Heart left ventricle (tissue), 16 donors: ENCODE measurements at regions not wholly inside any gene's neighbourhood (a gene's known extent, or its start where the extent isn't known, plus 50 kb on each side); places are given as distances from the start of the nearest gene placed in this dataset.
"Not testable (repeated sequence)": the region's sequence is repeated elsewhere in the genome, so short reads cannot be mapped to it uniquely, and the experiment has no call there.

Experiments
- ATAC-seq, 4 donors: fragments of 200-7000 bp; cut with Tn5 transposase; one replicate each; pipeline ENCODE4 v1.9.1; 2020 to 2022; ENCODE audit warnings: moderate library complexity in 4 of 4, mild to moderate bottlenecking in 3 of 4, moderate number of reproducible peaks in 1 of 4
- DNase-seq, 5 donors: peaks; one replicate each; pipeline ENCODE4 v3.0.0-alpha.2; 2020
- H3K27ac ChIP-seq, 12 donors: fragments of 200-600 bp; sonication (generic) in 4 of 12; one replicate each; pipeline versions ENCODE4 v1.5.0 to v1.8.0; 2016 to 2022; ENCODE audit warnings: mild to moderate bottlenecking in 2 of 12
- H3K27me3 ChIP-seq, 9 donors: fragments of 200-600 bp; sonication (generic) in 2 of 9; one replicate each; pipeline versions ENCODE4 v1.5.1 to v1.8.0; 2016 to 2022; ENCODE audit warnings: mild to moderate bottlenecking in 3 of 9
- H3K36me3 ChIP-seq, 9 donors: fragments of 200-600 bp; sonication (generic) in 2 of 9; one replicate each; pipeline versions ENCODE4 v1.5.0 to v1.8.0; 2018 to 2022; ENCODE audit warnings: mild to moderate bottlenecking in 2 of 9
- H3K4me1 ChIP-seq, 12 donors: fragments of 200-600 bp; sonication (generic) in 4 of 12; one replicate each; pipeline versions ENCODE4 v1.5.0 to v1.8.0; 2016 to 2022; ENCODE audit warnings: mild to moderate bottlenecking in 3 of 12
- H3K4me3 ChIP-seq, 12 donors: fragments of 200-600 bp; sonication (generic) in 4 of 12; one replicate each; pipeline versions ENCODE4 v1.5.0 to v1.8.0; 2017 to 2022; ENCODE audit warnings: mild to moderate bottlenecking in 9 of 12, moderate library complexity in 4 of 12
- H3K9me3 ChIP-seq, 12 donors: fragments of 200-600 bp; sonication (generic) in 4 of 12; one replicate each; pipeline versions ENCODE4 v1.5.0 to v1.8.0; 2016 to 2022; ENCODE audit warnings: mild to moderate bottlenecking in 1 of 12
- CTCF ChIP-seq, 12 donors: fragments of 200-600 bp; sonication (generic) in 4 of 12; IDR thresholded peaks; one replicate each; pipeline versions ENCODE4 v1.5.0 to v1.8.0; 2018 to 2022; ENCODE audit warnings: antibody characterized with exemption in 12 of 12, mild to moderate bottlenecking in 5 of 12
- POLR2A ChIP-seq, 2 donors: fragments of 450-650 bp; IDR thresholded peaks; one replicate each; pipeline ENCODE4 v1.6.1; 2017; ENCODE audit warnings: antibody characterized with exemption in 2 of 2, mild to moderate bottlenecking in 2 of 2, moderate library complexity in 2 of 2
- WGBS, 4 donors: extraction: QIAGEN DNeasy Blood & Tissue Kit in 2 of 4; methylation state at CpG; one replicate each; pipeline versions ENCODE4 v1.1.5 to v1.1.7; 2013 to 2018; 5-methylcytosine and 5-hydroxymethylcytosine counted together
- intact Hi-C, 10 donors: fragments of 100-400 bp; cut with DNase I; formaldehyde crosslinking; loops; one replicate each; pipeline versions ENCODE4 v1.11.1 to v1.14.2; 2022
- donor health status: ischemic (EF 13 %, LVEDD 7.1; RV severe dilation, severe dysfunction).
- donor health status: healthy with polysubstance abuse.
- donor health status: DM: no; HTN: yes; CAD: no.
- donor health status: DM: no; HTN: no; CAD: no.
- donor health status: ischemic (EF 25% LVEDD 6.9; RV normal size, moderate dysfunction).
- donor health status: ischemic (EF 25% LVEDD 5.7; RV mildly dilated, moderate dysfunction).
- donor health status: healthy.
- donor health status: DM: yes; HTN: yes; CAD: no.
- donor health status: ischemic (EF 35%, LVEDD 5.7; RV mildly dilated, moderate dysfunction).
- donor health status: nonischemic (EF 11% LVEDD 7.7; RV severe dilation, severe dysfunction).
- donor health status: DM: yes; HTN: yes; CAD: no.
- donor health status: PGD.
- donor health status: ischemic (EF 29% LVEDD 5.4; RV normal size, mild dysfunction).
- donor health status: nonischemic (EF 23%, LVEDD 6.1; RV moderate dilation, normal function).

GRCh38 chr6:81289229-81289628 is 463.3 kb downstream of the TENT5A start:
- no peaks in the 10 kb centered on the region for H3K36me3 ChIP-seq
- H3K27ac ChIP-seq, result no peak overlapping the region
- no peak for DNase-seq
- H3K4me1 ChIP-seq, result no peaks in the 10 kb centered on the region
- intact Hi-C loops, result no loop called here
- H3K4me3 ChIP-seq, result no peak overlapping the region
- TF ChIP-seq CTCF (IDR thresholded peaks at IDR 0.05) (no peak), POLR2A (IDR thresholded peaks at IDR 0.05) (no peak)
- no peak for ATAC-seq
- H3K27me3 ChIP-seq, result no peaks in the 10 kb centered on the region
- H3K9me3 ChIP-seq, result no peaks in the 10 kb centered on the region

GRCh38 chr6:81265106-81265505 is 487.4 kb downstream of the TENT5A start:
- H3K27ac ChIP-seq, result no peak overlapping the region
- ATAC-seq (peak in 3 of 4 donors; percentile 20 to 77 (median 49)), DNase-seq (peak in 2 of 5 donors; percentile 27 to 37)
- peaks cover 0 to 3% (median 0%) of the 10 kb centered on the region in 12 donors for H3K9me3 ChIP-seq
- H3K36me3 ChIP-seq, result no peaks in the 10 kb centered on the region
- H3K27me3 ChIP-seq, result no peaks in the 10 kb centered on the region
- TF ChIP-seq CTCF (IDR thresholded peaks at IDR 0.05) (no peak), POLR2A (IDR thresholded peaks at IDR 0.05) (no peak)
- WGBS, 4 donors, result 55 to 76% (median 68%) methylated on average over 4 of the region's 4 CpGs
- intact Hi-C loops, result no loop called here
- peak overlapping the region in 7 of 12 donors; percentile 2 to 48 (median 28) for H3K4me3 ChIP-seq
- H3K4me1 ChIP-seq, result no peaks in the 10 kb centered on the region

- H3K4me3 ChIP-seq, result no peak overlapping the region
- no peak overlapping the region for H3K27ac ChIP-seq
- H3K4me1 ChIP-seq, result no peaks in the 10 kb centered on the region
- intact Hi-C loops, result no loop called here
- no peaks in the 10 kb centered on the region for H3K27me3 ChIP-seq
- DNase-seq (peak in 1 of 5 donors; percentile 51), ATAC-seq (no peak)
- 90 to 92% (median 91%) methylated on average over 14 to 17 of the region's 17 CpGs for WGBS, 4 donors
- no peaks in the 10 kb centered on the region for H3K36me3 ChIP-seq
- TF ChIP-seq POLR2A (IDR thresholded peaks at IDR 0.05), result no peak
- no peak for TF ChIP-seq CTCF (IDR thresholded peaks at IDR 0.05)
- H3K9me3 ChIP-seq, result peaks cover 0 to 3% (median 0%) of the 10 kb centered on the region in 12 donors
Observed at GRCh38 chr6:81263531-81264168, 488.8 kb downstream of the TENT5A start.

- no peak overlapping the region for H3K27ac ChIP-seq
- no peak overlapping the region for H3K4me3 ChIP-seq
- H3K9me3 ChIP-seq, result peaks cover 0 to 8% (median 0%) of the 10 kb centered on the region in 12 donors
- ATAC-seq (no peak), DNase-seq (peak in 1 of 5 donors; percentile 49)
- no peak for TF ChIP-seq POLR2A (IDR thresholded peaks at IDR 0.05)
- no peak for TF ChIP-seq CTCF (IDR thresholded peaks at IDR 0.05)
- no peaks in the 10 kb centered on the region for H3K36me3 ChIP-seq
- no peaks in the 10 kb centered on the region for H3K4me1 ChIP-seq
- WGBS, 4 donors, result 81 to 93% (median 90%) methylated on average over 8 of the region's 8 CpGs
- H3K27me3 ChIP-seq, result no peaks in the 10 kb centered on the region
- intact Hi-C loops, result no loop called here
Observed at GRCh38 chr6:81262656-81263055, 489.8 kb downstream of the TENT5A start.

GRCh38 chr6:81256223-81256622 is 496.3 kb downstream of the TENT5A start:
- DNase-seq, intact Hi-C loops, H3K27ac ChIP-seq, H3K4me1 ChIP-seq, H3K4me3 ChIP-seq, ATAC-seq, H3K27me3 ChIP-seq, H3K36me3 ChIP-seq: not testable (repeated sequence)
- peaks cover 0 to 21% (median 0%) of the 10 kb centered on the region in 12 donors for H3K9me3 ChIP-seq
- 86 to 93% (median 90%) methylated on average over 6 of the region's 6 CpGs for WGBS, 4 donors
